ENCODE measurements at regions not wholly inside any gene's neighbourhood (a gene's known extent, or its start where the extent isn't known, plus 50 kb on each side); places are given as distances from the start of the nearest gene placed in this dataset.

DNA sequence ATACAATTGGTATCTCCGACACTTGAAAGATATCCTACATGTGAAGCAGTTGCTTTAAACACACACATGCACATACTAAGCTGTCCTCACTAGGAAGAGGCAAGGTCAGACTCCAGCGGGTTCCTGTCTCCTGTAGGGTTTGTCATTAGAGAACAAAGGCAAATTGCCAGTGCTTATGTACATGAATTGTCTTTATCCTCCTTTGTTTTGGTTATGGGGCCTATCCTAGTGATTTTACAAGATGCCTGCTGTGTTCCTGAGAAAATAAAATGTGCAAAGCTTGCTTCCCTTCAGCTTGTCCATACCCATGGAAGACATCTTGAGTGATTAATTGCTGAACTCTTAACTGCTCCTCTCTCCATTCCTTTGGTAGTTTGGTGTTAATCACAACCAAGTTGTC is 86.7 kb upstream of the SLC39A10 start:
- H3K27ac ChIP-seq (ENCODE audit: low read depth, low read length) = no peak overlapping the region
- H3K23me2 ChIP-seq (ENCODE audit: low read depth, low read length) = no peaks in the 10 kb centered on the region
- H3K56ac ChIP-seq (replicated peaks; ENCODE audit: insufficient read length, low read depth, low read length) = no peak overlapping the region
- ChIA-PET POLR2A (ENCODE audit: partially characterized antibody) (no interaction called here), CTCF (ENCODE audit: partially characterized antibody) (interaction anchor here (0.6 to 1.3 kb wide), 5 partner anchors 22 to 184 kb away, joined by 3 to 4 read pairs (median 3); no protein-coding TSS in a partner anchor)
- H3K4me3 ChIP-seq (ENCODE audit: extremely low read depth in 1 of 4, insufficient read depth in 2 of 4, low read depth in 3 of 4, low read length in 4 of 4) = no peak overlapping the region
- H3K9me3 ChIP-seq (ENCODE audit: insufficient read depth in 2 of 2, low read depth in 1 of 2, low read length in 1 of 2) = no peaks in the 10 kb centered on the region; a peak in 2 of 4 replicates
- no peak overlapping the region for H3K4me2 ChIP-seq (ENCODE audit: insufficient read depth in 1 of 2, low read depth in 2 of 2, low read length in 2 of 2)
- 97% methylated on average over 2 of the region's 2 CpGs; no CpG with 5 or more reads in 1 of the 2 experiments for WGBS, 2 experiments (ENCODE audit: extremely low coverage in 1 of 2, insufficient coverage in 1 of 2, insufficient read length in 1 of 2, insufficient replicate concordance in 2 of 2, low coverage in 1 of 2, low lambda C conversion rate in 2 of 2, missing lambda C conversion rate in 1 of 2)
- no peak overlapping the region for H4K5ac ChIP-seq (ENCODE audit: insufficient read length, low read depth, low read length)
- H3K23ac ChIP-seq (ENCODE audit: insufficient read length) = no peak overlapping the region
- H2AK5ac ChIP-seq (ENCODE audit: low read depth, low read length) = no peak overlapping the region
- H2AFZ ChIP-seq (ENCODE audit: low read length) = no peak overlapping the region
- no peak overlapping the region for H4K91ac ChIP-seq (replicated peaks; ENCODE audit: insufficient read length, low read length)
- peaks cover 0 to 3% (median 0%) of the 10 kb centered on the region in 4 experiments; a peak in 1 of 7 replicates for H3K4me1 ChIP-seq (replicated peaks in 1 of 4; ENCODE audit: control insufficient read depth in 3 of 4, insufficient read depth in 4 of 4, low read length in 3 of 4)
- DNase-seq (ENCODE audit: low read depth in 1 of 2, low spot score in 2 of 2) = no peak
- H2BK15ac ChIP-seq (ENCODE audit: low read length) = no peak overlapping the region
- no peak overlapping the region for H4K8ac ChIP-seq (ENCODE audit: extremely low read depth, insufficient read depth, low read length)
- no peak overlapping the region for H3K14ac ChIP-seq (ENCODE audit: insufficient read length)
- no peak overlapping the region for H2BK5ac ChIP-seq (ENCODE audit: low read depth, low read length)
- H3K27me3 ChIP-seq (replicated peaks in 1 of 4; ENCODE audit: control insufficient read depth in 3 of 4, extremely low read depth in 1 of 4, insufficient read depth in 3 of 4, low read length in 3 of 4) = no peaks in the 10 kb centered on the region
- H3K18ac ChIP-seq (ENCODE audit: extremely low read depth, low read length) = no peak overlapping the region
- no peak for FAIRE-seq
- no peaks in the 10 kb centered on the region for H3K79me2 ChIP-seq (ENCODE audit: control insufficient read depth in 1 of 2, insufficient read depth in 2 of 2, low read length in 2 of 2)
- H2BK12ac ChIP-seq (ENCODE audit: low read depth, low read length) = no peak overlapping the region
- no peaks in the 10 kb centered on the region for H4K20me1 ChIP-seq (replicated peaks in 1 of 2; ENCODE audit: control insufficient read depth in 1 of 2, insufficient read depth in 2 of 2, low read length in 2 of 2)
- H3K9ac ChIP-seq (replicated peaks in 1 of 4; ENCODE audit: extremely low read depth in 1 of 4, low read depth in 3 of 4, low read length in 3 of 4) = no peak overlapping the region
- no peaks in the 10 kb centered on the region for H3K36me3 ChIP-seq (ENCODE audit: control insufficient read depth in 2 of 4, insufficient read depth in 4 of 4, low read length in 3 of 4)
- H3K79me1 ChIP-seq (ENCODE audit: low read depth, low read length) = no peaks in the 10 kb centered on the region
- no peak overlapping the region for H2BK20ac ChIP-seq (ENCODE audit: low read length)
- no peak overlapping the region for H3K4ac ChIP-seq (replicated peaks; ENCODE audit: insufficient read length, low read depth, low read length)
- no peak overlapping the region for H2BK120ac ChIP-seq (replicated peaks; ENCODE audit: low read depth, low read length)
- TF ChIP-seq CREB1 (IDR thresholded peaks at IDR 0.05) (no peak), FOSL1 (IDR thresholded peaks at IDR 0.05; ENCODE audit: insufficient read depth, low read depth, low read length) (no peak), GABPA (IDR thresholded peaks at IDR 0.05; ENCODE audit: borderline replicate concordance, insufficient read depth, low read length) (no peak), EZH2 (IDR thresholded peaks at IDR 0.05; ENCODE audit: low read depth, low read length, severe bottlenecking) (no peak), PHF8 (conservative IDR thresholded peaks at IDR 0.05; ENCODE audit: low read depth, low read length) (no peak), SIN3A (conservative IDR thresholded peaks at IDR 0.05 in 1 of 2, IDR thresholded peaks at IDR 0.05 in 1 of 2; ENCODE audit: low read depth in 1 of 2, low read length in 2 of 2) (no peak), HDAC6 (IDR thresholded peaks at IDR 0.05; ENCODE audit: low read depth, low read length) (no peak), CTBP2 (IDR thresholded peaks at IDR 0.05; ENCODE audit: borderline replicate concordance, insufficient read depth, insufficient read length, low read length) (no peak), EP300 (IDR thresholded peaks at IDR 0.05; ENCODE audit: borderline replicate concordance in 1 of 2, low read depth in 2 of 2, low read length in 2 of 2) (no peak), HDAC2 (IDR thresholded peaks at IDR 0.05; ENCODE audit: borderline replicate concordance in 1 of 2, low read depth in 2 of 2, low read length in 2 of 2) (no peak), SRF (IDR thresholded peaks at IDR 0.05; ENCODE audit: low read depth, low read length) (no peak), CHD1 (IDR thresholded peaks at IDR 0.05; ENCODE audit: low read depth, low read length) (no peak)
- TF ChIP-seq, protein P1, sequence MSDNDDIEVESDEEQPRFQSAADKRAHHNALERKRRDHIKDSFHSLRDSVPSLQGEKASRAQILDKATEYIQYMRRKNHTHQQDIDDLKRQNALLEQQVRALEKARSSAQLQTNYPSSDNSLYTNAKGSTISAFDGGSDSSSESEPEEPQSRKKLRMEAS (IDR thresholded peaks at IDR 0.05) = no peak
